Peyer's patch (tissue), 4 donors: ENCODE measurements at regions not wholly inside any gene's neighbourhood (a gene's known extent, or its start where the extent isn't known, plus 50 kb on each side); places are given as distances from the start of the nearest gene placed in this dataset.

Experiments
- POLR2A ChIP-seq, 2 donors: fragments of 450-650 bp; IDR thresholded peaks; one replicate each; pipeline ENCODE4 v1.5.1; 2017; ENCODE audit warnings: antibody characterized with exemption in 2 of 2, mild to moderate bottlenecking in 2 of 2, moderate library complexity in 2 of 2
- TF ChIP-seq, protein P1 (sequence below), 6 experiments: fragments of 450-650 bp in 4 of 6; fragments of 200-600 bp in 2 of 6; sonication (generic) in 1 of 6; IDR thresholded peaks; one replicate each; pipeline ENCODE4 v1.5.1; 2017 to 2019; ENCODE audit warnings: antibody characterized with exemption in 6 of 6, mild to moderate bottlenecking in 3 of 6, moderate library complexity in 1 of 6

GRCh38 chr6:121999456-122000065 is 399.9 kb upstream of the HSF2 start:
- no peak for TF ChIP-seq POLR2A (IDR thresholded peaks at IDR 0.05)
- TF ChIP-seq, protein P1, sequence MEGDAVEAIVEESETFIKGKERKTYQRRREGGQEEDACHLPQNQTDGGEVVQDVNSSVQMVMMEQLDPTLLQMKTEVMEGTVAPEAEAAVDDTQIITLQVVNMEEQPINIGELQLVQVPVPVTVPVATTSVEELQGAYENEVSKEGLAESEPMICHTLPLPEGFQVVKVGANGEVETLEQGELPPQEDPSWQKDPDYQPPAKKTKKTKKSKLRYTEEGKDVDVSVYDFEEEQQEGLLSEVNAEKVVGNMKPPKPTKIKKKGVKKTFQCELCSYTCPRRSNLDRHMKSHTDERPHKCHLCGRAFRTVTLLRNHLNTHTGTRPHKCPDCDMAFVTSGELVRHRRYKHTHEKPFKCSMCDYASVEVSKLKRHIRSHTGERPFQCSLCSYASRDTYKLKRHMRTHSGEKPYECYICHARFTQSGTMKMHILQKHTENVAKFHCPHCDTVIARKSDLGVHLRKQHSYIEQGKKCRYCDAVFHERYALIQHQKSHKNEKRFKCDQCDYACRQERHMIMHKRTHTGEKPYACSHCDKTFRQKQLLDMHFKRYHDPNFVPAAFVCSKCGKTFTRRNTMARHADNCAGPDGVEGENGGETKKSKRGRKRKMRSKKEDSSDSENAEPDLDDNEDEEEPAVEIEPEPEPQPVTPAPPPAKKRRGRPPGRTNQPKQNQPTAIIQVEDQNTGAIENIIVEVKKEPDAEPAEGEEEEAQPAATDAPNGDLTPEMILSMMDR (IDR thresholded peaks at IDR 0.05), result no peak
